ENCODE measurements at regions not wholly inside any gene's neighbourhood (a gene's known extent, or its start where the extent isn't known, plus 50 kb on each side); places are given as distances from the start of the nearest gene placed in this dataset.

DNA sequence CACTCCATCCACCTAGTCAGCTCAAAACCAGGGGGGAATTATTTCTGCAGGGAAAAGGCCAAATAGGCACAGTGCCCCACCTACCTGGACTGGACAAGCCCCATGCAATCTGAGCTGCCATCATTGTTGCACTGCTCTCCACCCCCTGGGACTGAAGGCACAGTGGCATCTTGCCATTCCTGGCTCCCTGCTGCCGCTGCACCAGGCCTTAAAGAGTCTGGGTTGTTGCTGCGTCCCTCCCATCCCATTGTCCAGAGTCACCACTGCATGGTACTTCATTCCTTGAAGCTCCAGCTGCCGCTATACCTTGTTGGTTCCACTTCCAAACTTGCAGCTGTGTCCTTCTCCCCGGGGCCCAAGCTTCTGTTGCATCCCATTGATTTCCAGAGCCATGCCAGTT is 629.7 kb downstream of the STIM2 start:
- H3K9me3 Mint-ChIP-seq (ENCODE audit: unreplicated experiment), result no peaks in the 10 kb centered on the region

DNA sequence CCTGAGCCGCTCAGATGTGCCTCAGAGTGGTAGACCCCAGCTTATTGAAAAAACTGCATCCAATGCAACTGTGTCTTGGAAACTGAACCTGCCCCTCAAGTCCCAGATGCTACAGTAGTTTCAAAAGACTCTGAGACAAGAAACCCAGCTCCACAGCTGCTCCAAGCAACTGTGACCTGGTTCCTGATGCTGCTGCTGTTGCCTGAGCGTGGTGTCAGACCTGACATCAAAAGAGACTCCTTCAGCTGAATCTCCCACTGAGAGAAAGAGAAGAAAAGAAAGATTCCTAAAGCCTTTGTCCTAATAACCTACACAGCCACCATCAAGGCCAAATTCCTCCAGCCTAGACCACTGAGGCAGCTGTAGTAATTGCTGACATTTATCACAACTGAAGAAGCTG is 630.1 kb downstream of the STIM2 start:
- no peak for DNase-seq (ENCODE audit: extremely low spot score, unreplicated experiment)
- no peak overlapping the region for H3K27ac Mint-ChIP-seq (ENCODE audit: unreplicated experiment)
- no peaks in the 10 kb centered on the region for H3K9me3 Mint-ChIP-seq (ENCODE audit: unreplicated experiment)
- H3K4me3 Mint-ChIP-seq (ENCODE audit: unreplicated experiment), result no peak overlapping the region
- TF ChIP-seq, protein P1, sequence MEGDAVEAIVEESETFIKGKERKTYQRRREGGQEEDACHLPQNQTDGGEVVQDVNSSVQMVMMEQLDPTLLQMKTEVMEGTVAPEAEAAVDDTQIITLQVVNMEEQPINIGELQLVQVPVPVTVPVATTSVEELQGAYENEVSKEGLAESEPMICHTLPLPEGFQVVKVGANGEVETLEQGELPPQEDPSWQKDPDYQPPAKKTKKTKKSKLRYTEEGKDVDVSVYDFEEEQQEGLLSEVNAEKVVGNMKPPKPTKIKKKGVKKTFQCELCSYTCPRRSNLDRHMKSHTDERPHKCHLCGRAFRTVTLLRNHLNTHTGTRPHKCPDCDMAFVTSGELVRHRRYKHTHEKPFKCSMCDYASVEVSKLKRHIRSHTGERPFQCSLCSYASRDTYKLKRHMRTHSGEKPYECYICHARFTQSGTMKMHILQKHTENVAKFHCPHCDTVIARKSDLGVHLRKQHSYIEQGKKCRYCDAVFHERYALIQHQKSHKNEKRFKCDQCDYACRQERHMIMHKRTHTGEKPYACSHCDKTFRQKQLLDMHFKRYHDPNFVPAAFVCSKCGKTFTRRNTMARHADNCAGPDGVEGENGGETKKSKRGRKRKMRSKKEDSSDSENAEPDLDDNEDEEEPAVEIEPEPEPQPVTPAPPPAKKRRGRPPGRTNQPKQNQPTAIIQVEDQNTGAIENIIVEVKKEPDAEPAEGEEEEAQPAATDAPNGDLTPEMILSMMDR (IDR thresholded peaks at IDR 0.05), result no peak
- H3K36me3 Mint-ChIP-seq (ENCODE audit: unreplicated experiment), result no peaks in the 10 kb centered on the region
- no peaks in the 10 kb centered on the region for H3K27me3 Mint-ChIP-seq (ENCODE audit: unreplicated experiment)
- H3K4me1 Mint-ChIP-seq (ENCODE audit: unreplicated experiment), result no peaks in the 10 kb centered on the region

More for the DNA sequence above, 629.7 kb downstream of the STIM2 start:
- TF ChIP-seq, protein P1 (IDR thresholded peaks at IDR 0.05), result no peak
- no peak for DNase-seq (ENCODE audit: extremely low spot score, unreplicated experiment)
- H3K4me1 Mint-ChIP-seq (ENCODE audit: unreplicated experiment), result no peaks in the 10 kb centered on the region
- no peaks in the 10 kb centered on the region for H3K36me3 Mint-ChIP-seq (ENCODE audit: unreplicated experiment)
- H3K27ac Mint-ChIP-seq (ENCODE audit: unreplicated experiment), result no peak overlapping the region
- no peaks in the 10 kb centered on the region for H3K27me3 Mint-ChIP-seq (ENCODE audit: unreplicated experiment)
- H3K4me3 Mint-ChIP-seq (ENCODE audit: unreplicated experiment), result no peak overlapping the region

DNA sequence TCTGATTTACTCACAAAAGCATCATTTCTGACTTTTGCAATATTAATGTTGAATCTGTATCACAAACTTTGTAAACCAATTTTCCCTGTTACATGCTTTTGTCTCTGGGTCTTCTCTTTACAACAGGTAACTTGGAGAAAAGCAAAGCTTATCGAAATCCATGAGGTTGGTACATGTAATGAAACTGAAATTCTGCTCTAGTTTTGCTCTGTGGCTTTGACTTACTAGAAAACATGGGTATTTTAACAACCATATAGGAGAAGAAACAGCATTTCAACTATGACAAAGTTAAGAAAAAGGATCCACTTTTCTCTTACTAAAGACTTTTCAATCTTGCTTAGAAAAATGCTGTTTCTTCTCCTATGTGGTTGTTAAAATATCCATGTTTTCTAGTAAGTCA is 645.8 kb downstream of the STIM2 start:
- no peaks in the 10 kb centered on the region for H3K36me3 Mint-ChIP-seq (ENCODE audit: unreplicated experiment)
- H3K27me3 Mint-ChIP-seq (ENCODE audit: unreplicated experiment), result no peaks in the 10 kb centered on the region
- no peak overlapping the region for H3K4me3 Mint-ChIP-seq (ENCODE audit: unreplicated experiment)
- DNase-seq (ENCODE audit: extremely low spot score, unreplicated experiment), result no peak
- TF ChIP-seq, protein P1 (IDR thresholded peaks at IDR 0.05), result no peak
- no peaks in the 10 kb centered on the region for H3K4me1 Mint-ChIP-seq (ENCODE audit: unreplicated experiment)
- H3K9me3 Mint-ChIP-seq (ENCODE audit: unreplicated experiment), result peaks cover 12% of the 10 kb centered on the region
- H3K27ac Mint-ChIP-seq (ENCODE audit: unreplicated experiment), result no peak overlapping the region

DNA sequence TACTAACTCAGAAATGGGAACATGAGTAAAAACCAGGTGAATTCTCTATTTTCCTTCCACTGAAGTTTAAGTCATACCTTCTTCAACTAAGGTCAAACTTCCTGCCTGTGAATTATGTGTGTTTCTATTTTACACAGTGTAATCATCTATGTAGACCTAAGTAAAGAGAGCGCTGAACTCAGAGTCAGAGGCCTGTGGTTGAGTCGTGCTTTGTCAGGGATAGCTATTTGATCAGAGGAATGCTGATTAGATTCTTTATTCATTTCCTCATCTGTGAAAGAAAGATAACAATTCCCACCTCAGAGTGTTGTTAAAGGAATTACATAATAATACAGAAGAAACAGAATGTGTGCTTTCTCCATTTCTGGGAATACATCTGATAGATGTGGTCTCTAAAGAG is 654.1 kb downstream of the STIM2 start:
- TF ChIP-seq, protein P1 (IDR thresholded peaks at IDR 0.05), result no peak

DNA sequence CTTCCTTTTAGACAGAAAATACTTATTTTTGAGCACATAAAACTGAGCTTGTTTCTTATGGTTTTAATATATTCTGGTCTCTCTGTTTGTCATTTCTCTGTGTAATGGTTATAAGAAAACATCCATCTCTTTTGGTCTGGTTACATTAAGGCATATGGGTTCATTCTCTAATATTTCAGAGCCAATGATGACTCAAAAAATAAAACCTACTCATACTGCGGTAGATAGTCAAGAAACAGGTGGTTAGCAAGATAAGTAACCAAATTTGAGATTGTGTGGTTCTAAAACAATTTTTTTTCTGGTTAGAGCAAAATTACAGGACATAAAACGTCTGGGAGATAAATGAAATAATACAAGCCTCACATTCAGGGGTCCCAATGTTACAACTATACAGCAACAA is 654.5 kb downstream of the STIM2 start:
- TF ChIP-seq, protein P1 (IDR thresholded peaks at IDR 0.05), result no peak
- Mint-ChIP-seq H3K27ac (ENCODE audit: unreplicated experiment) (no peak overlapping the region), H3K4me1 (ENCODE audit: unreplicated experiment) (no peaks in the 10 kb centered on the region), H3K9me3 (ENCODE audit: unreplicated experiment) (peaks cover 13% of the 10 kb centered on the region), H3K27me3 (ENCODE audit: unreplicated experiment) (no peaks in the 10 kb centered on the region), H3K36me3 (ENCODE audit: unreplicated experiment) (no peaks in the 10 kb centered on the region), H3K4me3 (ENCODE audit: unreplicated experiment) (no peak overlapping the region)
- DNase-seq (ENCODE audit: extremely low spot score, unreplicated experiment), result no peak

More for the DNA sequence above, 654.1 kb downstream of the STIM2 start:
- Mint-ChIP-seq H3K27me3 (ENCODE audit: unreplicated experiment) (no peaks in the 10 kb centered on the region), H3K27ac (ENCODE audit: unreplicated experiment) (no peak overlapping the region), H3K4me1 (ENCODE audit: unreplicated experiment) (no peaks in the 10 kb centered on the region), H3K4me3 (ENCODE audit: unreplicated experiment) (no peak overlapping the region), H3K36me3 (ENCODE audit: unreplicated experiment) (no peaks in the 10 kb centered on the region), H3K9me3 (ENCODE audit: unreplicated experiment) (peaks cover 18% of the 10 kb centered on the region)
- no peak for DNase-seq (ENCODE audit: extremely low spot score, unreplicated experiment)

Measured in osteocyte (in vitro differentiated cells).